Upper lobe of right lung (tissue), 1 donor: ENCODE measurements at regions not wholly inside any gene's neighbourhood (a gene's known extent, or its start where the extent isn't known, plus 50 kb on each side); places are given as distances from the start of the nearest gene placed in this dataset.

Experiments used
- ATAC-seq: fragments of 200-7000 bp; cut with Tn5 transposase; one replicate; pipeline ENCODE4 v1.9.1; 2020; ENCODE audit warnings: mild to moderate bottlenecking, moderate library complexity
- DNase-seq: peaks from one replicate; pipeline ENCODE4 v3.0.0-alpha.2; 2020
- H3K27ac ChIP-seq: fragments of 200-600 bp; one replicate; pipeline ENCODE4 v1.8.0; 2022
- H3K27me3 ChIP-seq: fragments of 200-600 bp; one replicate; pipeline ENCODE4 v1.8.0; 2022; ENCODE audit warnings: mild to moderate bottlenecking
- H3K36me3 ChIP-seq: fragments of 200-600 bp; one replicate; pipeline ENCODE4 v1.8.0; 2022
- H3K4me1 ChIP-seq: fragments of 200-600 bp; one replicate; pipeline ENCODE4 v1.8.0; 2022
- H3K4me3 ChIP-seq: fragments of 200-600 bp; one replicate; pipeline ENCODE4 v1.8.0; 2022; ENCODE audit warnings: mild to moderate bottlenecking
- H3K9me3 ChIP-seq: fragments of 200-600 bp; one replicate; pipeline ENCODE4 v1.8.0; 2022
- intact Hi-C: fragments of 100-400 bp; cut with DNase I; formaldehyde crosslinking; loops from one replicate; pipeline ENCODE4 v1.11.0; 2022
- TF ChIP-seq, protein P1 (sequence below): fragments of 200-600 bp; IDR thresholded peaks from one replicate; pipeline ENCODE4 v1.8.0; 2022; ENCODE audit warnings: antibody characterized with exemption
- donor health status: DM: no; HTN: yes; CAD: no; lungs with severe emphysema.

DNA sequence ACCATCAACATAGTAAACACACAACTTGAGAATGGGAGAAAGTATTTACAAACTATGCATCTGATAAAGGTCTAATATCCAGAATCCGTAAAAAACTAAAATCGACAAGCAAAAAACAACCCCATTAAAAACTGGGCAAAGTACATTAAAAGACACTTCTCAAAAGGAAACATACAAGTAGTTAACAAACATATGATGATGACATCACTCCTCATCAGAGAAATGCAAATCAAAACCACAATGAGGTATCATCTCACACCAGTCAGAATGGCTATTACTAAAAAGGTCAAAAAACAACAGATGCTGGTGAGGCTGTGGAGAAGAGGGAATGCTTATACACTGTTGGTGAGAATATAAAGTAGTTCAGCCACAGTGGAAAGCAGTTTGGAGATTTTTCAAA lies 125.1 kb downstream of the TFPI2 start:
- Histone ChIP-seq H3K27me3 (no peaks in the 10 kb centered on the region), H3K36me3 (no peaks in the 10 kb centered on the region), H3K27ac (no peak overlapping the region), H3K4me3 (no peak overlapping the region), H3K9me3 (no peaks in the 10 kb centered on the region), H3K4me1 (no peaks in the 10 kb centered on the region)
- DNase-seq (no peak), ATAC-seq (no peak)
- intact Hi-C loops = no loop called here
- TF ChIP-seq, protein P1, sequence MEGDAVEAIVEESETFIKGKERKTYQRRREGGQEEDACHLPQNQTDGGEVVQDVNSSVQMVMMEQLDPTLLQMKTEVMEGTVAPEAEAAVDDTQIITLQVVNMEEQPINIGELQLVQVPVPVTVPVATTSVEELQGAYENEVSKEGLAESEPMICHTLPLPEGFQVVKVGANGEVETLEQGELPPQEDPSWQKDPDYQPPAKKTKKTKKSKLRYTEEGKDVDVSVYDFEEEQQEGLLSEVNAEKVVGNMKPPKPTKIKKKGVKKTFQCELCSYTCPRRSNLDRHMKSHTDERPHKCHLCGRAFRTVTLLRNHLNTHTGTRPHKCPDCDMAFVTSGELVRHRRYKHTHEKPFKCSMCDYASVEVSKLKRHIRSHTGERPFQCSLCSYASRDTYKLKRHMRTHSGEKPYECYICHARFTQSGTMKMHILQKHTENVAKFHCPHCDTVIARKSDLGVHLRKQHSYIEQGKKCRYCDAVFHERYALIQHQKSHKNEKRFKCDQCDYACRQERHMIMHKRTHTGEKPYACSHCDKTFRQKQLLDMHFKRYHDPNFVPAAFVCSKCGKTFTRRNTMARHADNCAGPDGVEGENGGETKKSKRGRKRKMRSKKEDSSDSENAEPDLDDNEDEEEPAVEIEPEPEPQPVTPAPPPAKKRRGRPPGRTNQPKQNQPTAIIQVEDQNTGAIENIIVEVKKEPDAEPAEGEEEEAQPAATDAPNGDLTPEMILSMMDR = no peak

DNA sequence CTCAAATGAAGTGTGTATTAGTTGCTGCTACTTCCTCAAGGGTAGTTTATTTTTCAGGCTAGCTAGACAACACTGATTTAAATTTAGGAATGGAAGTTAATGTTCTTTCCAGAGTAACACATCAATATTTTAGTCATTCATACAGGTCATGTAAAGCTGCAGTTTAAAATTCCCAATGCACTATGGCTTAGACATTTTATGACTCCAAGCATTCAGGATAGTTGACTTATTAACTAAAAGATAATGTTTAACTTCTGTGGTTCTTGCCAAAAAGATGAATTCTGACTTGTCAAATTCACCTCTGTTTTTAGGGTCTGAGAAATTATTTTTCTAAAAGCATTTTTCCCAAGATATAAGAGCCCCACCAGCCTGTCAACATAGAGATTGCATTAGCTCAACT lies 131.9 kb downstream of the TFPI2 start:
- TF ChIP-seq, protein P1 = no peak
- no peaks in the 10 kb centered on the region for H3K27me3 ChIP-seq
- no peak for ATAC-seq
- H3K9me3 ChIP-seq = no peaks in the 10 kb centered on the region
- intact Hi-C loops = no loop called here
- no peak for DNase-seq
- H3K36me3 ChIP-seq = no peaks in the 10 kb centered on the region
- no peak overlapping the region for H3K4me3 ChIP-seq
- no peaks in the 10 kb centered on the region for H3K4me1 ChIP-seq
- no peak overlapping the region for H3K27ac ChIP-seq

DNA sequence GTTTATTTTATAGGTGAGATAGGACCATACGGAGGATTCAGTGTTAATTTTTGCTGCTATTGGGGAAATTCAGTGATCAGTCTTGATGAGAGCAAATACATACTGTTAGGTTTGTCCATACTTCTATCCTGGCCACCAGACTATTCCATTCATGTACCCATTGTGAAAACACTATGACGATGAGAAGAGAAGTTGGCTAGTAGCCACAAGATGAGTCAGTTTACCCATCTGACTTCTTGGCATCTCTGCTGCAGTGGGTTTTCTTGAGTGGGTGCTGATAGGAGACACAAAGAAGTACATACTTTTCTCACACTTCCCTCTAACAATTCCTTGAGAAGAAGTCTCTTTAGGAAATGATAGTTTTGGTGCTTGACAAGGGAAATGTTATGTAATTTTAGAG lies 133.1 kb downstream of the TFPI2 start:
- Histone ChIP-seq H3K4me1 (no peaks in the 10 kb centered on the region), H3K4me3 (no peak overlapping the region), H3K9me3 (no peaks in the 10 kb centered on the region), H3K27ac (no peak overlapping the region), H3K27me3 (no peaks in the 10 kb centered on the region), H3K36me3 (no peaks in the 10 kb centered on the region)
- TF ChIP-seq, protein P1 = no peak
- ATAC-seq (no peak), DNase-seq (no peak)
- intact Hi-C loops = no loop called here

DNA sequence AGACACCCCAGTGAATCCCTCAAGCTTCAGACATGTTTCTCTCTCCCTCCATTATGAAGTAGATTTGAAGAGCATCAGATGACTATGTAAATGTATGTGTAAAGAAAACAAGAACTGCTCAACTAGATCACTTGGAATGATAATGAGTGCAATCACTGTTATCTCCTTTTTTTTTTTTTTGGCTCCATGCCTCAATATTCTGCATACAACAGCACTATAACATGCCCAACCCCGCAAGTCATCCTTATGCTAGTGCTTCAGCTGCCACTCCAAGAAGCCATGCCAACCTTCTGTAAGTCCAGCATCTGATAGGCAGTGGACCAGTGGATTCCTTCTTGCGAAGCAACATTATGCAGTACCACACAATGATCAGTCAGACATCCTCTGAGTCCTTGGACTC lies 133.7 kb downstream of the TFPI2 start:
- DNase-seq = no peak
- Histone ChIP-seq H3K4me1 (no peaks in the 10 kb centered on the region), H3K36me3 (no peaks in the 10 kb centered on the region), H3K27me3 (no peaks in the 10 kb centered on the region), H3K4me3 (no peak overlapping the region), H3K27ac (no peak overlapping the region), H3K9me3 (no peaks in the 10 kb centered on the region)
- TF ChIP-seq, protein P1 = no peak
- intact Hi-C loops = no loop called here
- no peak for ATAC-seq

DNA sequence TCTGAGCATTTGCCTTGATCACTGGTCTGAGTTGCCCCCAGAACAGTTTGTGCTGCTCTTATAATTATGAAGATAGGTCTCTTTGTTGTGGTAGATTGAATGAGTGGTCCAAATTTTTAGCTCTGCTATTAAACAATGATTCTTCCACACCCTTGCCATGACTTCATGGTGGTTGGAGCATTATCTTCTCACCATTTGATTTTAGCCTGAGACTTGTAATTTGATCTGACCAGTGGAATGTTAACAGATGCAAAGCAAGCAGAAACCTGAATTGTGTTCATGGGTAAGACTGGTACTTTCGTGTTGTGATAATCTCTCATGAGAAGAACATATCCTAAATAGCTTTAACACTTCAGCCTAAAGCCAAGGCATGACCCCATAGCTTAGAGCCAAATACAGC lies 139.1 kb downstream of the TFPI2 start:
- no peaks in the 10 kb centered on the region for H3K4me1 ChIP-seq
- H3K27ac ChIP-seq = no peak overlapping the region
- intact Hi-C loops = no loop called here
- DNase-seq (no peak), ATAC-seq (no peak)
- TF ChIP-seq, protein P1 = no peak
- no peaks in the 10 kb centered on the region for H3K9me3 ChIP-seq
- H3K36me3 ChIP-seq = no peaks in the 10 kb centered on the region
- H3K4me3 ChIP-seq = no peak overlapping the region
- H3K27me3 ChIP-seq = no peaks in the 10 kb centered on the region

DNA sequence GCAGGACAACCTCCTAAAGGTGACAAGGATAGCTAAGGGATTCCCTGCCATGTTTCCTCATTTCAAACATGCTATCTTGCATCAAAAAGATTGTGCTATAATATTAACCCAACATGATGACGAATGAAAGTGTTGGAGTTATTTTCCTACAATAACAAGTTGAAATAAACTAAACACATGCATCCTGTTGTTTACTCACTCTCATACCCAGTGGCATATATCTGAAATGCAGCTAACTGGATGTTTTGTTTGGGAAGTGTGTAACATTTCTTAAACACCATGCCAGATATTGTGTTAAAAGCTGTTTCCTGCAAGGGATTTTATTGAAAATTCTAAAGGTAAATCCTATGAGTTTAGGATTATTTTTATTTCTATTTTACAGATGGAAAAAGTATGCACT lies 139.6 kb downstream of the TFPI2 start:
- TF ChIP-seq, protein P1 = no peak
- Histone ChIP-seq H3K4me3 (no peak overlapping the region), H3K4me1 (no peaks in the 10 kb centered on the region), H3K27ac (no peak overlapping the region), H3K9me3 (no peaks in the 10 kb centered on the region), H3K36me3 (no peaks in the 10 kb centered on the region), H3K27me3 (no peaks in the 10 kb centered on the region)
- intact Hi-C loops = no loop called here
- DNase-seq (no peak), ATAC-seq (no peak)
